Keratinocyte (primary cell): ENCODE measurements at regions not wholly inside any gene's neighbourhood (a gene's known extent, or its start where the extent isn't known, plus 50 kb on each side); places are given as distances from the start of the nearest gene placed in this dataset.
"Not testable (repeated sequence)": the region's sequence is repeated elsewhere in the genome, so short reads cannot be mapped to it uniquely, and the experiment has no call there.

Experiments
- DNase-seq: peaks from one replicate; pipeline ENCODE4 v3.0.0-alpha.2; 2011; ENCODE audit warnings: low read depth, missing footprints, low spot score
- FAIRE-seq: peaks from 2 replicates; lab custom pipeline; 2011; peaks lifted over from hg19 to GRCh38; lab: Jason Lieb, UNC
- H2AFZ ChIP-seq: 2 replicates; pipeline ENCODE4 v1.6.0; 2012; ENCODE audit warnings: low read length, control low read depth, inconsistent platforms; ENCODE audit not compliant: control insufficient read depth
- H3K27ac ChIP-seq: 2 replicates; pipeline ENCODE4 v1.5.1; 2011; ENCODE audit warnings: low read length; ENCODE audit not compliant: control insufficient read depth, insufficient read depth
- H3K27me3 ChIP-seq: 3 replicates; pipeline ENCODE4 v1.6.0; 2011; ENCODE audit warnings: low read length; ENCODE audit not compliant: control insufficient read depth, insufficient read depth; ENCODE audit errors: extremely low read depth
- H3K36me3 ChIP-seq, 2 experiments: 2 replicates in 1 of 2; 3 replicates in 1 of 2; pipeline ENCODE4 v1.5.1; 2011; ENCODE audit warnings: low read length in 2 of 2, mild to moderate bottlenecking in 1 of 2; ENCODE audit not compliant: control insufficient read depth in 2 of 2, insufficient read depth in 2 of 2; ENCODE audit errors: extremely low read depth in 1 of 2
- H3K4me1 ChIP-seq: 3 replicates; pipeline ENCODE4 v1.5.1; 2011; ENCODE audit warnings: low read length; ENCODE audit not compliant: control insufficient read depth, insufficient read depth; ENCODE audit errors: extremely low read depth
- H3K4me2 ChIP-seq: 3 replicates; pipeline ENCODE4 v1.6.0; 2011; ENCODE audit warnings: low read depth, low read length; ENCODE audit not compliant: control insufficient read depth, insufficient read depth; ENCODE audit errors: extremely low read depth
- H3K4me3 ChIP-seq, 3 experiments: fragments of 200-600 bp in 1 of 3; sonication (generic) in 1 of 3; 2 replicates in 2 of 3; 3 replicates in 1 of 3; pipeline ENCODE4 v1.5.1; 2011 to 2016; ENCODE audit warnings: low read length in 3 of 3, mild to moderate bottlenecking in 3 of 3, control low read depth in 2 of 3, inconsistent platforms in 1 of 3, low read depth in 1 of 3, mixed read lengths in 1 of 3, mixed run types in 1 of 3, moderate library complexity in 1 of 3; ENCODE audit not compliant: control insufficient read depth in 2 of 3, insufficient read depth in 2 of 3; ENCODE audit errors: extremely low read depth in 1 of 3
- H3K79me2 ChIP-seq: 2 replicates; pipeline ENCODE4 v1.6.0; 2012; ENCODE audit warnings: low read length; ENCODE audit not compliant: control insufficient read depth, insufficient read depth
- H3K9ac ChIP-seq: 3 replicates; pipeline ENCODE4 v1.6.0; 2011; ENCODE audit warnings: low read length; ENCODE audit not compliant: control insufficient read depth, insufficient read depth; ENCODE audit errors: extremely low read depth
- H3K9me1 ChIP-seq: 3 replicates; pipeline ENCODE4 v1.6.0; 2011; ENCODE audit warnings: low read length; ENCODE audit not compliant: control insufficient read depth, insufficient read depth; ENCODE audit errors: extremely low read depth
- H3K9me3 ChIP-seq: 2 replicates; pipeline ENCODE4 v1.5.1; 2012; ENCODE audit warnings: low read depth, low read length; ENCODE audit not compliant: control insufficient read depth
- H4K20me1 ChIP-seq: 3 replicates; pipeline ENCODE4 v1.6.0; 2011; ENCODE audit warnings: low read length; ENCODE audit not compliant: control insufficient read depth, insufficient read depth; ENCODE audit errors: extremely low read depth
- EZH2 ChIP-seq: IDR thresholded peaks from one replicate; pipeline ENCODE4 v1.6.1; 2012; ENCODE audit warnings: inconsistent platforms, mild to moderate bottlenecking, low read length, moderate library complexity
- dilution Hi-C: fragments of 300-500 bp; cut with MboI; formaldehyde crosslinking; loops from one replicate; pipeline ENCODE4 v1.7.0; 2020; ENCODE audit warnings: low sequenced_read_pairs; ENCODE audit not compliant: extremely low pct_ligation_motif_present
- TF ChIP-seq, protein P1 (sequence below), 3 experiments: IDR thresholded peaks in 1 of 3; conservative IDR thresholded peaks in 1 of 3; optimal IDR thresholded peaks in 1 of 3; 2 replicates in 2 of 3; 3 replicates in 1 of 3; pipeline versions ENCODE3 to v1.5.1; 2011; ENCODE audit warnings: low read length in 3 of 3, mild to moderate bottlenecking in 3 of 3, moderate library complexity in 2 of 3, control low read depth in 1 of 3, inconsistent platforms in 1 of 3; ENCODE audit not compliant: insufficient read depth in 2 of 3; ENCODE audit errors: extremely low read depth in 1 of 3

GRCh38 chr2:113337809-113338208 is 59.1 kb upstream of the PAX8 start:
- H3K9ac ChIP-seq = no peak overlapping the region
- FAIRE-seq (no peak), DNase-seq (no peak)
- no peaks in the 10 kb centered on the region for H3K27me3 ChIP-seq
- no peak overlapping the region for H2AFZ ChIP-seq
- no peaks in the 10 kb centered on the region for H3K79me2 ChIP-seq
- H3K4me3 ChIP-seq = no peak overlapping the region
- H3K4me1 ChIP-seq = no peaks in the 10 kb centered on the region
- H3K9me1 ChIP-seq = no peaks in the 10 kb centered on the region
- TF ChIP-seq EZH2 = no peak
- TF ChIP-seq, protein P1, sequence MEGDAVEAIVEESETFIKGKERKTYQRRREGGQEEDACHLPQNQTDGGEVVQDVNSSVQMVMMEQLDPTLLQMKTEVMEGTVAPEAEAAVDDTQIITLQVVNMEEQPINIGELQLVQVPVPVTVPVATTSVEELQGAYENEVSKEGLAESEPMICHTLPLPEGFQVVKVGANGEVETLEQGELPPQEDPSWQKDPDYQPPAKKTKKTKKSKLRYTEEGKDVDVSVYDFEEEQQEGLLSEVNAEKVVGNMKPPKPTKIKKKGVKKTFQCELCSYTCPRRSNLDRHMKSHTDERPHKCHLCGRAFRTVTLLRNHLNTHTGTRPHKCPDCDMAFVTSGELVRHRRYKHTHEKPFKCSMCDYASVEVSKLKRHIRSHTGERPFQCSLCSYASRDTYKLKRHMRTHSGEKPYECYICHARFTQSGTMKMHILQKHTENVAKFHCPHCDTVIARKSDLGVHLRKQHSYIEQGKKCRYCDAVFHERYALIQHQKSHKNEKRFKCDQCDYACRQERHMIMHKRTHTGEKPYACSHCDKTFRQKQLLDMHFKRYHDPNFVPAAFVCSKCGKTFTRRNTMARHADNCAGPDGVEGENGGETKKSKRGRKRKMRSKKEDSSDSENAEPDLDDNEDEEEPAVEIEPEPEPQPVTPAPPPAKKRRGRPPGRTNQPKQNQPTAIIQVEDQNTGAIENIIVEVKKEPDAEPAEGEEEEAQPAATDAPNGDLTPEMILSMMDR (optimal IDR thresholded peaks at IDR 0.05 in 1 of 3, IDR thresholded peaks at IDR 0.05 in 1 of 3, conservative IDR thresholded peaks at IDR 0.05 in 1 of 3; ENCODE audit: extremely low read depth in 1 of 3, insufficient read depth in 2 of 3, low read length in 3 of 3) = no peak
- no peak overlapping the region for H3K27ac ChIP-seq
- H4K20me1 ChIP-seq = no peaks in the 10 kb centered on the region
- H3K4me2 ChIP-seq = no peak overlapping the region
- peaks cover 0 to 4% of the 10 kb centered on the region in 2 experiments for H3K36me3 ChIP-seq
- dilution Hi-C loops = no loop called here
- no peaks in the 10 kb centered on the region for H3K9me3 ChIP-seq

DNA sequence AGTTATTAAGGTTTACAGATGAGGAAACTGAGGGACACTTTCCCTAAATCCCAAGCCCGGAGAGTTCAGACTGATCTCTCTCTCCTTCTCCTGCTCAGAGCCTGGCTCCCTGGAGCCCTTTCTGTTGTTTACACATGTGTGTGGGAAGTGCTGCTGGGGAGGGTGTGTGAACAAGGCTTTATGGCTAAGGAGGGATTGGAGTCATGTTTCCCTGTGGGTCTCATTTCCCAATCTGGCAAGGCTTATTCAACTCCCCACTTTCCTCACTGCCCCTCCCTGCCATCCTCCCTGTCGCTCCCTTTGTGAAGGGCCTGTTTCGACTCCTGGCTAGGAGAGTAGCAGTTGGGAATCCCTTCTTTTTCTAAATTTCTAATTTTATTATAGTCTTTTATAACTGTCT is 57.3 kb upstream of the PAX8 start:
- FAIRE-seq = peak; percentile 60
- H2AFZ ChIP-seq = not testable (repeated sequence)

DNA sequence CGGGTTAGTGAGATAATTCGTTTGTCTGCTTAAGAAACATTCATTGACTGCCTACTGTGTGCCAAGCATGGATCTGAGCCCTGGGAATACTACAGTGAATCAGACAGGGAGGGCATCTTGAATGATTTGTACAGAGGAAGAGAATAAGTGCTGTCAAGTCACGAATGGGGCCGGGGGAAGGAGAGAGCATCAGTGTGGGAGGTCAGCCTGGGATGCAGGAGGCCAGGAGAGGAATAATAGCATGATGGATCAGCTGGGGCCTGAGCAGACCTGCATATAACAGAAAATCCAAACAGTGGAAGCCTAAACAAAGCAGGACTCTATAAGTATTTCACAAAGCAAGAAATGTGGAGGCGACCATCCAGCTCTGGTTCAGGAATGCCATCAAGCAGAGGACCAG is 55.4 kb upstream of the PAX8 start:
- Histone ChIP-seq H4K20me1 (no peaks in the 10 kb centered on the region), H2AFZ (no peak overlapping the region), H3K4me1 (peaks cover 21% of the 10 kb centered on the region), H3K9me1 (no peaks in the 10 kb centered on the region), H3K27ac (no peak overlapping the region), H3K79me2 (no peaks in the 10 kb centered on the region), H3K4me2 (no peak overlapping the region), H3K9ac (no peak overlapping the region), H3K9me3 (no peaks in the 10 kb centered on the region), H3K36me3 (peaks cover 0 to 4% of the 10 kb centered on the region in 2 experiments), H3K4me3 (no peak overlapping the region), H3K27me3 (no peaks in the 10 kb centered on the region)
- TF ChIP-seq, protein P1 (optimal IDR thresholded peaks at IDR 0.05 in 1 of 3, IDR thresholded peaks at IDR 0.05 in 1 of 3, conservative IDR thresholded peaks at IDR 0.05 in 1 of 3; ENCODE audit: extremely low read depth in 1 of 3, insufficient read depth in 2 of 3, low read length in 3 of 3) = no peak
- no peak for TF ChIP-seq EZH2
- DNase-seq (no peak), FAIRE-seq (no peak)
- dilution Hi-C loops = no loop called here

More for the DNA sequence above, 57.3 kb upstream of the PAX8 start:
- H3K79me2 ChIP-seq, H3K9me3 ChIP-seq, H3K27ac ChIP-seq, dilution Hi-C loops, H4K20me1 ChIP-seq, H3K36me3 ChIP-seq, DNase-seq, H3K4me1 ChIP-seq, H3K9ac ChIP-seq, H3K27me3 ChIP-seq, H3K9me1 ChIP-seq, H3K4me2 ChIP-seq, H3K4me3 ChIP-seq: not testable (repeated sequence)

DNA sequence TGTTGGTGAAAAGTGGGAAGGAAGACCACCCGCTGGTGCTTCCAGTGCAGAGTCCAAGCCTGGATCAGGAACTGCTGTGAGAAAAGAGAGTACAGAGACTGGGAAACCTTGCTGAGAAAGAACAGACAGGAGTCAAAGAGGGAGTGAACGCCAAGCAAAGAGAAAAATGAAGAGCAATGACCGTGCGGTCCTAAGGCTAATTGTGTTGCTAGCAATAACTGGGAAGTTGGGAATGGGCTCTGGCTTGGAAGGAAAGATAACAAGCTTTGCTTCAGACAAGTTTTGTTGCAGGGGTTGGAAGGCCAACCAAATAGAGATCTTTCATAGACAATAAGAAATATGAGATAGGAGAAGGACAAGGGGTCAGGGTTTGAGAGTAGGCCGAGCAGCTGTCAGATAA is 55.0 kb upstream of the PAX8 start:
- H3K4me1 ChIP-seq = peaks cover 25% of the 10 kb centered on the region
- not testable (repeated sequence) for H3K27ac ChIP-seq, FAIRE-seq

More for the DNA sequence above, 55.0 kb upstream of the PAX8 start:
- H3K9ac ChIP-seq, H2AFZ ChIP-seq, H3K4me2 ChIP-seq, H3K9me1 ChIP-seq, H3K79me2 ChIP-seq, H4K20me1 ChIP-seq, H3K27me3 ChIP-seq, H3K4me3 ChIP-seq, H3K36me3 ChIP-seq, DNase-seq, H3K9me3 ChIP-seq, dilution Hi-C loops: not testable (repeated sequence)
